ENCODE measurements at regions not wholly inside any gene's neighbourhood (a gene's known extent, or its start where the extent isn't known, plus 50 kb on each side); places are given as distances from the start of the nearest gene placed in this dataset.
"Not testable (repeated sequence)": the region's sequence is repeated elsewhere in the genome, so short reads cannot be mapped to it uniquely, and the experiment has no call there.

GRCh38 chr10:128568491-128568890 is 442.3 kb upstream of the MKI67 start:
- DNase-seq = no peak

DNA sequence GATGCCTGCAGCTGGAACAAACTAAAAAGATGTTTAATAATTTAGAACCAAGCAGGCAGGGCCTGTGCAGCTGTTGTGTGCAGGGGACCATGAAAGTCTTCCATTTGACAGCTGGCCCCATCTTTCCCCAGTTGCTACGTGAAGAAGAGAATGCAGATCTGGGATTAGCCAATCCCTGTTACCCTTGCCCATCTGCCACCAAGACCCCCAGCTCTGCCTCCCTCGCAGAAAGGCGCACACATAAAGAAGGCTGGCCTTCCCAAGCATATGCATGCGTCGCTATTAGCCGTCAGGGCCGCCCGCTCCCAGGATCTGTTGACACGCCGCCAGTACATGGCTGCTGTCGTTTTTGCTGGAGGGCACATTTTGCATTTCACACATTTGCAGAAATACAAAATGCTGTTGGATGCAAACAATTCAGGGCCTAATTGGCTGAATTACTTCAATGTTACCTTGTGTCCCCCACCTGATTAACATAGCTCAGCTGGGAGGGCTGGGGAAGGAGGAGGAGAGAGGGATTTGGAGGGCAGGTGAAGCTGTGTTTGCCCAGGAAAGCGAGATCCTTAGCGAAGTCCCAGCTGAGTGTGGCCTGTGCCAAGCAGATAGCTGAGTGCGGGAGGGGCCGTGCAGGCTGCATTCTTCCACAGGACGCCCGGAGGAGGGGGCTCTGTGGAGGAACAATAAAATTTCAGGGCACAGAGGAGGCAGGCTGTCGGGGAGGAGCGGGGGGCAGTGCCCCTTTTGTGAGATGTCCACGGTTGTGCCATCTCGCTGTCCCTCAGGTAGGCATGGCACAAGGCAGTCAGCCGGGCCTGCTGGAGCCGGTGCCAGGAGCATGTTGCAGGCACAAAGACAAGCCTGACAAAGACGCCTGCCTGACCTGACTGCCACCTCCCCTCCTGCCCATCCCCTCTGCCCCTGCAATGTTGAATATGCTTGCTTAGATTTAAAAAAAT is 443.0 kb upstream of the MKI67 start:
- no peak for DNase-seq

- DNase-seq = no peak
Observed at GRCh38 chr10:128570319-128570995, 444.2 kb upstream of the MKI67 start.

DNA sequence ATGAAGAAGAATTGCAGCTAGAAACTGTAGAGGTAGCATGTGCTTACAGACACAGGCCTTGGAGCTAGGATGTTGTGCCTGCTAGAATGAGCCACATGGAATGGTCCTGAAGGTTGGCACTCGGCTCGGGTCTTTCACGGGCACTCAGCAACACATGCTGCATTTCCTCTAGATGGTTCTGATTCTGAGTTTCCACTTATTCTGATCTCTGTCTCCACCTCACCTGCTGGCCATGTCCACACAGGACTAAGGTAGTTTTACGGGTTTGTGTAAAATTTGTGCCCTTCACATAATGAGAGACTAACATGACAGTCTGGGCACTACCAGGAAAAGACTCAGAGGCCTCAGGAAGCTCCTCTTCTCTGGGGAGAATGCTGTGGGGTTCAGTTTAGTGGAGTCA is 444.8 kb upstream of the MKI67 start:
- no peak for DNase-seq

- DNase-seq = no peak
Observed at GRCh38 chr10:128571745-128572144, 445.5 kb upstream of the MKI67 start.

DNA sequence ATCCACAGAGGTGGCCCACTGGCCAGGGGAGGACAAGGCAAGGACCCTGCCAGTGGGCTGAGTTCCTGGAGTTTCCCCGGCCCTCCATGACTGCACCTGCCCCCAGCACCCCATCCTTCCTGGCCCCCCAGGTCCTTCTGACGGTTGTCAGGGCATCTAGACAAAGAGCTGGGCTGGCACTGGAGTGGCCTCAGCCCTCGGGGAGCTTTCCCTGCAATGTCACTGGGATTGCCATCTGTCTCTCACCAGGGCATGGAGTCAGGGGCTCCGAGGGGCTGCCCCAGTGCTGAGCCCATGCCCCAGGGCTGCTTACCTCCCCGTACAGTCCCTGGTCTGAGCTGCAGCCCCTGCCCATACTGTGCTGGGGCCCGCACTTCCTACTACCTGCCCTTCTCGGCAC is 446.5 kb upstream of the MKI67 start:
- DNase-seq = no peak

DNA sequence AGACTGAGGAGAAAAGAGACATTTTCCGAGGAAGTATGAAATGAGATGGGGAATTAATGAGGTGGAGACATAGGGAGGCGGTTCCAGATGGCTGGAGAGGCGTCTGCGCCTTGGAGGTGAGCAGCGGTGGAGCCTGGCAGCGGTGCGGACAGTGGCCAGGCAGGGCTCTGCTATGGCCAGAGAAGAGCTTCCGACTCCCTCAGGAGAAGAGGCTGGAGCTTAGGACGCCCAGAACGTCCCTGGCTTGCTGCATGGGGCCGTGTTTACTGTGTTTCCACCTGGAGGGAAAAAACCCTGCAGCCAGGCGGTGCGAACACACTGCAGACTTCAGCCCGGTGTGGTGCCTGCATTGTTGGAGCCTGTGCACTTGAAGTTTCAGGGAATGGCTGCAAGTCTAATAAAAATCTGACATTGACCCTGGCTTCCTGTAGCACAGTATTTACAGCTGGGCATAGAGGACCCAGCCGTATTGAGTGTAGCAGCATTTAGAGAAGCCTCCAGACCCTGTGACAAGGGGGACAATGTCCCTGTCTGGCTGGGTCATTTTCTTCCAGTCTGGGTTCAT is 447.1 kb upstream of the MKI67 start:
- no peak for DNase-seq

DNA sequence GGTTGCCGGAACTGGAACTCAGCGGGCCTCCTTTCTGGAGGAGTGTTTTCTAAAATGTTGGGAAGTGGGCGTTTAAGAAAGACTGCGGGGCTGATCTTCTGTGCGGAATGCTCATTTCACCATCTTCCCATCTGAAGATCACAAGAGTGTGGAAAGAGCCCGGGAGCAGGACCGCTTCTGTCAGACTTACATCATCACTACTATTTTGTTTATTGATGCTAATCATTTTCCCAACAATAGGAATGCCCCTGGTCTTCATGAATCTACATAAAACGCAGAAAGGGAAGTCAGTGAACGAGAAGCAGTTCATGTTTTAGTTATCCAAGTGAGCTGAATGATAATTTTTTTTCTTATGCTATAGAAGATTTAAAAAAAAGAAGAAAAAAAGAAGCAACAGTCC is 447.8 kb upstream of the MKI67 start:
- DNase-seq = no peak

- DNase-seq = no peak
Observed at GRCh38 chr10:128574581-128575210, 448.5 kb upstream of the MKI67 start.

DNA sequence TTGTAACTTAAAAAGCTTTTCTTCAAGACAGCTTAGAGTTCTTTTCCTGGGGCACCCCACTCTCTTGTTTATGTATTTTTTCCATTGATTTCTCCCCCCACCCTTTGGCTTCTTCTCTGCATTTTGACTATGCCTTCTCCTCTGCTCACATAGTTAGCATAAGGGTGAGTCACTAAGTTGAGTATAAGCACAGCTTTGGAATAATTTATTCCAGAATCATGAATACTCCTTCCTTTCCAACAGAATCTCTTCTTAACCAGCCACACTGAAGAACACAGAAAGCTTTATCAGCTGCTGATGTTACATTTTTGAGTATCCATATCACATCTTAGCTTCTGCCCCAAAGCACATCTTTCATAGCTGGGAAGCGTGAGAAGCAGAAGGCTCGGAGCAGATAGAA is 449.5 kb upstream of the MKI67 start:
- DNase-seq = no peak

GRCh38 chr10:128576336-128576735 is 450.1 kb upstream of the MKI67 start:
- DNase-seq = no peak

DNA sequence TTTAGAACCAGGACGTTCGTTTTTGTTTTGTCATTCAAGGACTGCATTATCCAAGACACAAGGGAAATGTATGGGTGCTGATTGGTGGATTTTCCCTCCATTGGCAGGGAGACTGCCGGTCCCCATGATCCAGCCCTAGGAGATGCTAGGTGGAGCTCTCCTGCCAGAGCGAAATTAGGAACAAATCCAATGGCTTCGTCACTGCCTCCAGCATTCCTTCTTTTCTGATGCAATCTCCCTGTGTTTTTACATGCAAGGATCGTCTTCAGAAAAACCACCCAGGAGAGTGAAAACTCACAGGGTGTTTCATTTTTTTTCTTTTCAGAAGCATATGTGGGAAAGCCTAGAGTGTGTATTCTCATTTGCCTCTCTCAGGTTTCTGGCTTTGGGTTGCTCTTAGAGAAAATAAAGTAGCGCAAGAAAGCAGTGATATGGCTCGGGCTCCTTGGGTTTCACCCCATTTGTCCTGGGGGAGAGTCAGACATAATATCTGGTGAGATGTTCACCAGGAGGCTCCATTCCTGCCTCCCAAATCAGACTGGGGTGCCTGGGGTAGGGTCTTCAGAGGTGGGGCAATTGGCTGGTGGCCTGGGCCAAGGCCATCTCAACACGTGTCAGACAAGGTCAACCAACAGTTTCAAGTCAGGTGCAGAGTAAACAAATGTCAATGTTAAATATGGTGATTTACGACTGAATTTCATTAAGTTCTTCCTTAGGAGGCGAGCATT is 450.9 kb upstream of the MKI67 start:
- DNase-seq = no peak

- DNase-seq = no peak
Observed at GRCh38 chr10:128577958-128578750, 451.9 kb upstream of the MKI67 start.

GRCh38 chr10:128578766-128579165 is 452.5 kb upstream of the MKI67 start:
- DNase-seq = no peak

DNA sequence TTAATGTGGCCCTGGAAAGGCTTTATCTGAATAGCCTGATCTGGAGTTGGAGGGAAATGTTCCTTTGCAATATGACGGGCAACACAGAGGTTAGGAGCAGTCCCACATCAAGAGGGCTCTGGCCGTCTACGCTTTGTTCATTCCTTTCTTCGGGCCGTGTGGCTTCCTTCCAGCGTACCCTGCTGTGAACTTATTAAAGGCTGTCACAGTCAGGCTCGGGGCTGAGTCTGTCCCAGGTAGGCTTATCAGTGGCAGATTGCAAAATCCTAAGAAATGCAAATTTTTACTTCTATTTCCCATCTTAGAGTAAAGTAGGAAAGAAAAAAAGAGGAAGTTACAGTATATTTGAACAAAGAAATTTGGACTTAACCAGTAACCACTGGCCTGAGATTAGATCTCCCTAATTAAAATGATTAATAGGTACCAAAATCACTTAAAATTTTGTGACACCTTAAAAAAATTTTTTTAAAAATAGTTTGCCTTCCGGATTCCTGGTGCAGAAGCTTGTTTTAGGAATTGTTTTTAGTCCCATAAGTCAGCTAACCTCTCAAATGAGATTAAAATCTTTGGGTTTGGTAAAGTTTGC is 453.1 kb upstream of the MKI67 start:
- no peak for DNase-seq

DNA sequence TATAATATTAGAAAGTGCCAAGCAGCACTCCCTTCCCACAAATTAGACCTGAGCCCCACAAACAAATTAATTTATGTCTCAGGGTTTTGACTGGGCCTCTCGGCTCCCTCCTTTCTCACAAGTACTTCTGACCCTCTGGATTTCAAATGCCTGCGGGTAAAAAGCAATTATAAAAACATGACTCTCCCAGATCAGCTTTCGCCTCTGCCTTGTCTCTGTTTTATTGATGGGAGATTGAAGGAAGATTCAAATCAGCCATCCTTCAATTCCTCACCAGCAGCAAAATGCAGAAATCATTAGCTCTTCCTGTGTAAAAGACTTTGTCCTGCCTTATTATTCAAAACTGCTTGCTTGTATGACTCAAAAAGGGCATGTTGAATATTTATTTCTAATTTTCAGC is 453.7 kb upstream of the MKI67 start:
- no peak for DNase-seq

- DNase-seq = not testable (repeated sequence)
Observed at GRCh38 chr10:128583125-128583524, 456.9 kb upstream of the MKI67 start.

DNA sequence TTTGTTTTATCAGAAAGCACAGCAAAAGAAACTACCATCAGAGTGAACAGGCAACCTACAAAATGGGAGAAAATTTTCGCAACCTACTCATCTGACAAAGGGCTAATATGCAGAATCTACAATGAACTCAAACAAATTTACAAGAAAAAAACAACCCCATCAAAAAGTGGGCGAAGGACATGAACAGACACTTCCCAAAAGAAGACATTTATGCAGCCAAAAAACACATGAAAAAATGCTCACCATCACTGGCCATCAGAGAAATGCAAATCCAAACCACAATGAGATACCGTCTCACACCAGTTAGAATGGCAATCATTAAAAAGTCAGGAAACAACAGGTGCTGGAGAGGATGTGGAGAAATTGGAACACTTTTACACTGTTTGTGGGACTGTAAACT is 460.4 kb upstream of the MKI67 start:
- DNase-seq = not testable (repeated sequence)

GRCh38 chr10:128587689-128588088 is 461.5 kb upstream of the MKI67 start:
- no peak for DNase-seq

DNA sequence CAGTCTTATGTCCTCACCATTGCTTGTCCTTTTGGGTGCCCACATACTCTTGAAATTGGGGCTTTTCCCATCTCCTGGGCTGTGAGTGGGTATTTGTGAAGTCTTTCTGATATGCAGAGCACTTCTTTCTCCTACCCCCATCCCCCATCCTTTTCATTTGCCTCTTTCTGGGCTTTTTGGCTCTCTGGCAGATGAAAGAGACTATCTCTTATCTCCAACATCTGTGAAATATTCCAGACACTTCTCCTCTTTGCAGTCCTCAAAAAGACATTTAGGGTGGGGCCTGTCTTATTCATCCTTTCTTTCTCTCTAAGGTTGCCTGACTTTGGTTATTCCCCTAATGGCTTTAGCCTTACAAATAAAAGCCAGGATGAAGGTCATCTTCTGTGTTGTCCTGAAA is 462.2 kb upstream of the MKI67 start:
- no peak for DNase-seq

DNA sequence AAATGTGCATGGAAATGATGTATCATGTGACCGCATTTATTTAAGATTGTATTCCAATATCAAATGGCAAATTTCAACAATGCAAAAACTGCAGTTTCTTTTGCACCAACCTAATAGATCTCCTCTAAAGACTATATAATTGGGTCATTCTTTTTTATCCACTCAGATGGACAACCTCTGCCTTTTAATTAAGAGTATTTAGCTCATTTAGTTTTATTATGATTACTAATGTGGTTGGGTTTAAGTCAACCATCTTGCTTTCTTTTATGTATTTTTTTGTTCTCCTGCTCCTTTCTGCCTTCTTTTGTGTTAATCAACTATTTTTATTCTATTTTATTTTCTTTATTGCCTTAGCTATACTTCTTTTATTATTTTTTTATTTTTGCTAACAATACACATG is 468.5 kb upstream of the MKI67 start:
- no peak for DNase-seq

DNA sequence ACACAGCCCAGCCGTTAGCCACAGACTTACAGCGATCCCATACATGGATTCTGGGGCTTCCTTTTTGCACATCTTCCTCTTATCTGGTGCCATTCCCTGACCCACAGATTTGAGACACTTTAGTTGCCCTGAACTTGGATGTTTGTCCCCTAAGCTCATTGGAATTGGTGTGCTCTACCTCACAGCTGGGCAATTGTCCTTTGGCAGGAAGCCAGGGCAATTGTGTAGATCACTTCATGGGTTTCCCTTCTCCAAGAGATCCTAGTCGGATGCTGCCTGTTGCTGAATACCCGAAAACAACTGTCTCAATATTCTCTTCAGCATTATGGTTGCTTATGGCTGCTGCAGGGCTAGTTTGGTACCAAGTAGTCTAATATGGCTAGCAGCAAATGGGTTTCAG is 470.7 kb upstream of the MKI67 start:
- no peak for DNase-seq

Data from activated naive CD4-positive, alpha-beta T cell treated with Interleukin-2 at 50 U/mL for 16 hours (primary cell).